HUDEP-2 (cell line): ENCODE measurements at regions not wholly inside any gene's neighbourhood (a gene's known extent, or its start where the extent isn't known, plus 50 kb on each side); places are given as distances from the start of the nearest gene placed in this dataset.

Experiments used
- DNase-seq, 76 experiments: peaks; one replicate each; lab custom pipeline; 2025; ENCODE audit not compliant: unreplicated experiment in 76 of 76; lab: John Stamatoyannopoulos, UW

- DNase-seq = no peak
Measured at GRCh38 chr3:76383781-76384180, 598.4 kb upstream of the ZNF717 start.

GRCh38 chr3:76387000-76387399 lies 601.7 kb upstream of the ZNF717 start:
- DNase-seq = no peak

DNA sequence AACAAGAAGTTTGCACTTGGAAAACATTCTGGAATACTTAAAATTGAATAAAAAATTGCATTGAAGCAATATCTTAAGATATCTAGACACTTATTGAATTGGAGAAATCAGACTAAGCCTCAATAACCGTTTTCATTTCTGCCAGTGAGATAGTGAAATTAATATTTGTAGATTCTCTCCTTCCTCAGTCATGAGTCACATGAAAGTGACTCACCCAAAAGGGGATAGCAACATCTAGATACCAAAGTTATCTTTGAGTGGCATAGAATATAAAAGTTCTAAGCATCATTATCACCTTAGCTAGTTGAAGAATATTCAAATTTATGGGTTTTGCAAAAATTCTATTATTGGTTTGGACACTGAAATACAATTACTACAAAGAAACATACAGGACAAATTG lies 614.8 kb upstream of the ZNF717 start:
- DNase-seq = peak in 1 of 76 experiments; percentile 1

DNA sequence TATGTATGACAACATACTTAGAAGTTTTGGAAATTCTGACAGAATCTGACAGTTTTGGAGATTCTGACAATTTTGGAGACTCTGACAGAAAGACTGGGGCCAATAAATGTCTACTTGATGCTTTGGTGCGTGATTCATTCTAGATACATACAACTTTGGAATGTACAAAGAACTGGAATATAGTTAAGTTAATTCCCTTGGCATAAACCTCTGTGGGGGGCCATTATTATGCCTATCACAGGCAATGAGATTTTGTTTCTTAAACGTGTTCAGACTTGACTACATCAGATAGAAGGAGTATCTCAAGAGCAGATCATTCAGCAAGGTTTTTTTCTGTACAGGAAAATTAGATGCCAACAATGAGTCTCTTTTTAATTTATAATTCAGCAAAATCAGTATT lies 617.6 kb upstream of the ZNF717 start:
- DNase-seq = no peak

GRCh38 chr3:76403556-76403955 lies 618.2 kb upstream of the ZNF717 start:
- DNase-seq = no peak

- DNase-seq = no peak
Measured at GRCh38 chr3:76405196-76405595, 619.8 kb upstream of the ZNF717 start.

DNA sequence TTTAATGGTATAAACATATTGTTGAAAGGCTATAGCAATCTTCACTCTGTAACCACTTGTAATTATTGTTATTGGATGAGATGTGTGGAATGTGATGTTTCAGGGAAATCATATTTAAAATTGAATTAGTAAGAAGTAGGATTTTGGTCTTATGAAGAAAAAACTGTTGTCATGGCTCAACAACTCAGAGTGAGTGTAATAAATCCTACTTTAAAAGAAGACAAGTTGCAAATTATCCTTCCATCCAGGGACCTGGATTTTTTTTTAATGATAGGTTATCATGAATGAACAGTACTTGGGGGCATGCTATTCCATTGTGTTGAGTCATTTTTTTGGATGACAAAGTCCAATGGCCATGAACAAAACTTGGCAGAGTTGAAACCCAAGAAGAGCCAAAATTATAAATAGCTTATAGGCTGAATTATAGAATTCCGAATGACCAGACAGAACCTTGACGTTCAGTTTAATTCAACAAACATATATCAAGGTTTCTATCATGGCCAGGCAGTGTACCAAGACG lies 625.5 kb upstream of the ZNF717 start:
- DNase-seq = no peak

GRCh38 chr3:76415384-76415783 lies 624.5 kb upstream of the ROBO2 start:
- DNase-seq = no peak

DNA sequence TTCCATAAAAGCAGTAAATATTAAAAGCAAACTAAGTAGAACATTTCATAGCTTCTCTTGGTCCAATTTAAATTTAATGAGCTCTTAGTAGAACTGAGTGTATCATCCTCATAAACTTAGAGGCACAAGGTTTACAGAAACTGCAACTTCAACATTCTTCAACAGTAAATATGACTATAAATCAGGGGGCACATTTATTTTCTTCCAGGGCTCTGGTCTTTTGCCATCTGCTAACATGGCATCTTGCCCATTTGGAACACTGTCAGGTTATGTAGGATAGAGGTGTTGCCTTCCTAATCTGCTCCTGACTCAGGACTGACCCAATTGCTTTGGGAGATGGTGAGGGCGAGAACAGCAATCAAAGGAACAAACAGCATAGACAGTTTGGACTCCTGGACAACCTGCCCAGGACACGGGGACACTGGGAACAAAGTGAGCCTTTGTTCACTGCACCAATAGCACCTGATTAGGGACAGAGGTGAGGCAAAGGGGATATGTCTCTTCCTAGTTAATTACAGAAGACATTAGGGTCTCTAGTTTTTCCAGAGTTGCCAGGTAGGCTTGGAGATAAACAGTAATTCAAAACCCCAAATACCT lies 610.2 kb upstream of the ROBO2 start:
- DNase-seq = no peak

DNA sequence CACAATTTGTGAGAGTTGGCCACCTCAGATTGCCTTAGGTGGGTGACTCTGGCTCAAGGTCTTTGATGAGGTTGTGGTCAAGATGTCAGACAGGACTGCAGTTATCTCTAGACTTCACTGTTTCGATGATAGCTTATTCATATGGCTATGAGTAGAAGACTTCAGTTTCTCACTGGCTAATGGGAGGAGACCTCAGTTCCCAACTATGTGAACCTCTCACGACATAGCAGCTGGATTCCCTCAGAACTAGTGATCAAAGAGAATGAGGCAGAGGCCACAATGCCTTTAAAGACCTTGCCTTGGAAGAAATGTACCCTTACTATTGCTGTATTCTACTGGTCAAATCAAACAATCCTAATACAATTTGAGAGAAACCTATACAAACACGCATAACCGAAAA lies 607.5 kb upstream of the ROBO2 start:
- DNase-seq = no peak

DNA sequence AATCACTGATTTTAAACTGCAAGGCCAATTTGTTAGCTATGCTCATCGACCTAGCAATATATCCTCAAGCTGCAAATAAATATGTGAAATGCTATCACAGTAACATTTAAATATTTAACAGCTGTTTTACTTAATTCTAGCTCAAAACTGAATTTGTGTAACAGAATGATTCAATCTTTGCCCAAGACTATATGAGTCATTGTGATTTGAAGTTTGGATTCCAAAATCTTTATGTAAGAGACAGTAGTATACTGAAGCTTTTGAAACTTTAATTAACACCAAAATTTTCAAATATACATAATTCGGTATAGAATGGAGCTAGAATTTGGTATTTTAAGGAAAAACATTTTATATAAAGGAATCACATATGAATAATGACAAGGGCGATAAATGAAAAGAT lies 603.0 kb upstream of the ROBO2 start:
- DNase-seq = no peak

DNA sequence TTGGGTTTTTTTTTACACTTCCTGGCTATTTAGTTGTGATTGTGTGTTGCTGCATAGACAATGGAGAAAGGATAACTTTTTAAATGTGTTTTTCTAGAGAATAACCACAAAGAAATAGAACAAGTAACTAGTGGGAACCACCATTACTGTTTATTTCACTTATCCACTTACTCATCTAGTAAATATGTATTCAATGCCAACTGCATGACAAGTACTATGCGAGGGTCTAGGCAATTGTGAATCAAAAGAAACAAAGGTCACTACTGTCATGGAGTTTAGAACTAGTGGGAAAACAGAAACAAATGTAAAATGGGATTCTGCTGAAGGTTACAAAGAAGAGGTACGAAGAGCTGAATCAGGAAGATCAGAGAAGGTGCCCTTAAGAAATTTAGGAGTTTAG lies 600.9 kb upstream of the ROBO2 start:
- no peak for DNase-seq

DNA sequence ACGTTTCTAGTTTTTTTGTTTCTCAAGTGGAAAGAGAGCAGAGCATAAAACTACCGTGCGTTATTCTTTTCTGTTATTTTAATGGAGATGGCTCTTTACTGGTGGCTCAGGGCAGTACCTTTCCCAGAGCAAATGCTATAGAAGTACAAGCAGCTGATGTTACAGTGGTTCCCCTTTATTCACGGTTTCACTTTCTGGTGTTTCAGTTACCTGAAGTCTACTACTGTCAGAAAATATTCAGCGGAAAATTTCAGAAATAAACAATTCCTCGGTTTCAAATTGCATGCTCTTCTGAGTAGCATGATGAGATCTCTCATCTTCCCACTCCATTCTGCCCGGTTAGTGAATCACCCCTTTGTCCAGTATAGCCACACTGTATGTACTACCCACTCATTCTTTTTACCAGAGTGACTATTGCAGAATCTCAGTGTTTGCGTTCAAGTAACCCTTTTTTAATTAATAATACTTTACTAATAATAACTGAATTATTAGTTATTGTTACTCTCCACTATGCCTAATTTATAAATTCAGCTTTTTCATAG lies 597.5 kb upstream of the ROBO2 start:
- no peak for DNase-seq

DNA sequence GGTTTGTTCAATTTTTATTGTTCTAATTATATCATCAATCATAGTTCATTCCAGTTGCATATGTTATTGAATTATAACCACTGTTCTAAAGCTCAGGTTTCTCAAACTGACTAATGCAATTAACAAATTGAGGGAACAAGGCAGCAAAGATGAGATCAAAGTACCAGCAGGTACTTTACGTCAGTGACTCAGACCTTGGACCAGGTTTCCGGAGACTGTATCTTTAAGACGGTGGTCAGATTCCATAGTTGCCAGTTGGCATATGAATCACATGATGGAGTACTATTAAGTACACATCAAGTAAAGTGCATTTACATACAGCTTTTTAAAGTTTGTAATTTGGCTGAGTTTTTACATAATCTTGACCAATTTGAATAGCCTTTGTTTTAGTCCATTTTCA lies 583.6 kb upstream of the ROBO2 start:
- DNase-seq = no peak

GRCh38 chr3:76463501-76463900 lies 576.4 kb upstream of the ROBO2 start:
- DNase-seq = no peak

- no peak for DNase-seq
Measured at GRCh38 chr3:76470285-76470684, 569.6 kb upstream of the ROBO2 start.

DNA sequence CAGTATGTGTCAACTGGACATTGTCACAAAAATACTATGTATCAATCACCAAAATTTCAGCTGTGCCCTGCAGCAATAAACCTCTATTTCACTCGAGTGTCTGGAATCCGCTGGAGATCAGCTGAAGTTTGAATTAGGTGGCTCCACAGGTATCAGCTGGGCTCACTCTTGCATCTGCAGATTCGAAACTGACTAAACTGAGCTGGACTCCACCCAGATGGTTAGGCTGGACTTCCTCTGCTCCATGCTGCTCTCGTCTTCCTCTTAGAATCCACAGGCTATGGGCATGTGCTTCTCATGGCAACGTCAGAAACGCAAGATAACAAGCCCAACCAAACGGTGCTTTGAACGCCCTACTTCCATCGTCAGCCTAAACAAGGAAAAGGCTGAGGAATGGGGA lies 565.3 kb upstream of the ROBO2 start:
- no peak for DNase-seq

DNA sequence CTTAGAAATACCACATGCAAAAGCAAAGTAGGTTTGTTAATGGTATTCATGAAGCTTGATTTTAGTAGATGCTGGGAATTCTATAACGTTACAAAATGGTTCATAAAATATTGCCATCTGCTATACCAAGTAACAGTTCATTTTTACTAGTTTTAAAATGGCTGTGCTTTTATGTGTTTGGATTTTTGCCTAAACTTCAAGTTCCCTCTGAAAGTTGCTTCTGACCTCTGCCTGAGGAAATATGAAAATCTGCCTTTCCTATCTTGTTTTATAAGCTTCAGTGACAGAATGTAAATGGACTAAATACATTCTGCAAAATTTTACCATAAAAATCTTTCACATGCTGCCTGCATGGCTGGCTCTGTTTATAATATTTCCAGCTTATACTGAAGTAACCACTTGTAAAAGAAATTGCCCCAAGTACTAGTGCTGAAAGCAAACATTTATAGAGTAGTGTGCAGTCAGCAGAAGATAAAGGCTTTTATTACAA lies 560.7 kb upstream of the ROBO2 start:
- no peak for DNase-seq

DNA sequence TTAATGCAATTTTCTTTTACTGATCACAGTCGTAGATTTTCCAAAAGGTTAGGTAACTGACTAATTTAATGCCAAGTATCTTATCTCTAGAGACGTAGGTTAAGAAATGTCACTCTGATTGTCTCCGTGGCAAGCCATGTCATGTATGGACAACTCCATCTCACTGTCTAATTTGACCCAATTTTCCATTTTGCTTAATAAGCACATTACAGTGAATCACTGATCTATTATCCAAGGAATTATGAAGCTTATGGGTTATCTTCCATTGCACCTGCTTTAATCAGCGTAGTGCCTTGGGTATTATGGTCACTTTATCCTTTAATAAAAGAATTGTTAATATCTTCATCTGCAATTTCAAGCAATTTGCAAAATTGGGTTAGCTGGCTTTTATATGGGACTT lies 557.4 kb upstream of the ROBO2 start:
- DNase-seq = no peak

- DNase-seq = no peak
Measured at GRCh38 chr3:76487446-76487845, 552.5 kb upstream of the ROBO2 start.

GRCh38 chr3:76490064-76490463 lies 549.8 kb upstream of the ROBO2 start:
- DNase-seq = no peak

GRCh38 chr3:76495216-76495615 lies 544.7 kb upstream of the ROBO2 start:
- DNase-seq = no peak

DNA sequence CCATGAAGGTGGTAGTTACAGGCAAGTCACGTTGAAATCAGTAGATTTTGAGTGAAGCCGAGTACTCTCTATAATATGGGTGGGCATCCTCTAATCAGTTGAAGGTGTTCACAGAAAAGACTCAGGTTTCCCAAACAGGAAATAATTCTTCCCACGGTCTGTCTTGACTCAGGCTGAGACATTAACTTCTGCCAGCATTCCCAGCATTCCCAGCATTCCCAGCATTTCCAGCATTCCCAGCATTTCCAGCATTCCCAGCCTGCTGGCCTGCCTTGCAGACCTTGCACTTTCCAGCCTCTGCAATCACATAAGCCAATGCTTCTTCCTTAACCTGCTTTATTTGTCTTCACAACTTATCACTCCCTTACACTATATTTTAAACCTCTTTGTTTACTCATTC lies 542.3 kb upstream of the ROBO2 start:
- DNase-seq = no peak
